GDM1 (cell line): ENCODE measurements at regions not wholly inside any gene's neighbourhood (a gene's known extent, or its start where the extent isn't known, plus 50 kb on each side); places are given as distances from the start of the nearest gene placed in this dataset.
A peak's percentile ranks its signal among the peaks of the same experiment; 100 is the strongest.

ENCODE experiments used
- DNase-seq: peaks from one replicate; lab custom pipeline; 2025; lab: John Stamatoyannopoulos, UW

DNA sequence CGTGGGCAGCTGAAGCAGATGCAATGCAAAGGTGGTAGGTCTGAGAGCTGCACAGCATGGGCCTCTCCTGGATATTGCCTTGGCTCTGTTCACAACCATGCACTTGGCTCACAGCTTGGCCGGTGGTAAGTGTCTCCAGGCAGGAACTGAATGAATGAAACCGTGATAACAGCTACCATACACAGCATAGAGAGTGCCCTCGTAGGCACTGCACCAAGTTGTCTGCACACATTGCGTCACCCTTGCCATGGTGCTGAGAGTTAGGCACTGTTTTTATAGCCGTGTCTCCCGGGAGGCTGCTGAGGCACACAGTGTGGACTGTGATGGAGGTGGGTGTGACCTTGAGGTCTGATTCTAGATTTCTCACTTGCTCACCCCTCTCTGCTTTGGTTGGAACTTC lies 157.6 kb upstream of the VASH1 start:
- DNase-seq: no peak

DNA sequence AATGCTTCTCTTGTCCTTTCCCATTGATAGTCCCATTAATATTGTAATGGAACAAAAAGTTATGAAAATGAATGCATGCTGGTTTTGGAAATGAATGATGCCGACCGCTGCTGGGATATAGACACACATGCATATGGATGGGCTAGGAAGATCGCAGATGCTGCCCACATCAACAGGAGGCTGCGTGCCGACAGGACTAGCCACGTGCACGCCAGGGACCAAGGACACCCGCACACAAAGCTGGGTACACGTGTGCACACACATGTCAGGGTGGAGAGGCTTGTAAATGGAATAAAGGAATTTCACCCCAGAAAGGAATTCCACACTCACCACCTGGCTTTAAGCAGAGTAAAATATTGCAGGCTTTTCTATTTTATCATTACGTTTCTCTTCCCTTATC lies 153.8 kb upstream of the VASH1 start:
- no peak for DNase-seq

DNA sequence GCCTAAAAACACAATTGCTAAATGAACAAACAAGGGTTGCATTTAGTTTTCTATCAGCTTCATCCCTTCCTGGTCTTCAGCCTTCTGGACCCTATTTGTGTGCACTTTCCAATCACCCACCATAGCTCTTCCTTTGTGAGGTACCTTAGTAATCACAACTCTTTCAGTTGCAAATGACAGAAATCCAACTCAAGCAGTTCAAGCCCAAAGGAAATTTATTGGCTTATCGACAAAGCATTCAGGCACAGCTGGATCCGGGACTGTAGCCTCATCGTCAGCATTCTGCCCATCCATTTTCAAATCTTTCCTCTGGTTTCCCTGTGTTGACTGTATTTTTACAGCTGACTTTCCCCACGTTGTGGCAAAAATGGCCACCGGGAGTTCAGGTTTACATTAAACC lies 148.6 kb upstream of the VASH1 start:
- no peak for DNase-seq

DNA sequence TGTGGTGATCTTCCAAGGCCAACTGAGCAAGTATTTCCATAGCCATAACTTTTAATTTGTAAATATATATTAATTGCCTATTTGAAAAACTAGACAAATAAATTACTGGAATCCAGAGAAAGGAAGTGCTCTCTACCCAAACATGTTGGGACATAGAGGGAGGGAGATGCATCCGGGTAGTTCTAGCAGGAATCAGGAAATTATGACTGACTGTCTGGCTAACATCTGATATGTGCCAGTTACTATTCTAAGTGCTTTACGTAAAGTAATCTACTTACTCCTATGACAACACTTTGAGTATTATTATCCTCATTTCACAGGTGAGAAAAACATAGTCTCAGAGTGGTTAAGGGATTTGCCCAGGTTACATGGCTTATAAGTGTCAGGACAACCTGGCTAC lies 147.7 kb upstream of the VASH1 start:
- no peak for DNase-seq

DNA sequence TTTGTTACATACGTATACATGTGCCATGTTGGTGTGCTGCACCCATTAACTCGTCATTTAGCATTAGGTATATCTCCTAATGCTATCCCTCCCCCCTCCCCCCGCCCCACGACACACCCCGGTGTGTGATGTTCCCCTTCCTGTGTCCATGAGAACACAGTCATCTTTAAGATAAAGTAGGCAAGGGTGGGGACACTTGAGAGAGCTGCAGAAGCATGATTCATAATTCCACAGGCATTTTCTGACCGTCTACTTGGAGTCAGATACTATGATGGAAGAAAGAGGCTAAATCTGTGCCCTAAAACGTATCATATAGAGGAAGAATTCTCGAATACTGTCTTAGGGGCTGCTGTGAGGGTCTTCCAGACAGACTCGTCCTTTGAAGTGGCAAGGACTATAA lies 145.9 kb upstream of the VASH1 start:
- no peak for DNase-seq

DNA sequence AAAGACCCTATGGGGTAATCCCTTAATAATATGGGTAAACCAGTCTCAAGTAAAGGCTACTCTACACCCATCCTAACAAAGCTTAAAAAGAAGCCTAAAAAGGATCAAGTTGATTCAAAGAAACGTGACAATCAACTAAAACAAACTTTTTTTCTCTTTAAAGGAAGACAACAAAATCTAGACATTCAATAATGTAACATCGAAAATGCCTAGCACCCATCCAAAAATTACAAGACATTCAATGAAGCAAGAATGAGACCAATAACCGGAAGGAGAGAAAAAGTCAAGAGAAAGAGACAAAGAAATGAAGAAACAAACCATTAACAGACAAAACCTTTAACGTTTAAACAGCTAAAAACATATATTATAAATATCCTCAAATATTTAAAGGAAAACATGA lies 143.8 kb upstream of the VASH1 start:
- no peak for DNase-seq

DNA sequence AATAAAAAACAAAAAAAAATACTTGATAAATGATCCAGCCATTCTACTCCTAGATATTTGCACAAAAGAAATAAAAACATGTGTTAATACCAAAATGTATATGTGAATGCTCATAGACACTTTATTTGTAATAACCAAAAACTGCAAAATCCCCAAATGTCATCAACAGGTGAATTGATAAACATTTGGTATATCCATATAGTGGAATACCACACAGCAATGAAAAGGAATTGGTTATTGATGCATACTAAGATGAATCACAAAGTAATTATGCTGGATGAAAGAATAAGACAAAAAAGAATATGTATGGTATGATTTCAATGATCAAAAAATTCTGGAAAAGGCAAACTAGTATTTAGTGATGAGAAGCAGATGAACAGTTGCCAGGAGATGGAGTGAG lies 124.7 kb upstream of the VASH1 start:
- DNase-seq: no peak

DNA sequence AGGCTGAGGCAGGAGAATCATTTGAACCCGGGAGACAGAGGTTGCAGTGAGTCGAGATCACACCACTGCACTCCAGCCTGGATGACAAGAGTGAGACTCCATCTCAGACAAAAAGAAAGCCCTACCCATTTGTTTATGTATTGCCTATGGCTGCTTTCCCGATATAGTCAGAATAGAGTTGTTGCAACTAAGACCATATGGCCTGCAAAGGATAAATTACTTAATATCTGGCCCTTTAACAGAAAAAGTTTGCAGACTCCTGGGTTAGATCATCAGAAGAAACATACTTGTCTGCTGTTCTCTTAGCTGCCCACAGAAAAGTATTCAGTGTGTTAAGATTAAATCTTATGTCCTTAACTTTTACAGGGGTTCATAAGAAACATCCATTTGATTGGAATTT lies 122.4 kb upstream of the VASH1 start:
- no peak for DNase-seq

DNA sequence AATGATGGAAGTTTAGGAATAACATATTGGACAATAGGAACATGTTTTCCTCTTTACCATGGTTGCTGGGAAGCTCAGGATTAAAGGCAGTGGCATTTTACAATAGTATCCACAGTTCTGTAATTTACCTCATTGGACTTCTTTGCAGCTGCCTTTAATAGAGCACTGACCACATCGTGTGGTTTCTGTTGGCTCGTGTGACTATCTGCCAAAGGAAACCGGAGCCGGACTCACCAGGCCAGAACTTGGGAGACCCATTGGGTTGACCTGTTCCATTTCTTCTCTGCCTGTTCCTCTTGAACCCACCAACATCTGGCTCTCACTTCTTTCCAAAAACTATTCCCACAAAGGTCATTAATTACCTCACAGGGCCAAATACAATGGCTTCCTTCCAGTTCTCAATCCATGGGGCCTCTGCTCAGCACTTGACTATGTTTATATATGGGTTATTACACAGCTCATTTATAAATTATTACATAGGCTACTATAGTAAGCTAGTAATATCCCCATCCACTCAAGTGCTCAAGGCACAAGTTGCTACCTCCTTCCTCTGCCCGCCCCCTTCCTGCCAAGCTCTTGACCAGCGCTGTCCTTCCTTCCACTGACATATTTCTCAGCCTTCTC lies 121.5 kb upstream of the VASH1 start:
- DNase-seq: no peak

DNA sequence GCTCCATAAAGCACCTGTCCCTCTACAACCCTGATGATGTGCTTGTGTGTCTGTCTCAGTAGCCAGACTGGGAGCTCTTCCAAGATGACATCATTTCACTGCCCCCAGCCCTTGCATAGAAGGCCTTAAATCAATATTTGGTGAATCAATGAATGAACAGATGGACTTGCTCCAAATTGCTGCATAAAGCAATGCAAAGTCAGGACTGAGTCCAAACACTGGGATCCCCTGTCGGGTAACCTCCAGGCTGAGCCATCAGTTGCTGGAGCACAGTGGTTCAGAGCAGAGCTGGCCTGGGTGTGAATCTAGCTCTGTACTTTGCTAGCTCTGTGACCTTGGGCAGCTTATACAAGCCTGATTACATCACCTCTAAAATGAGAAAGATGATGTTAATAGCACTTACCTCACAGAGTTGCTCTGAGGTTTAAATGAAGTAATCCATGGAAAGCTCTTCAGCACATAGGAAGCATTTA lies 120.3 kb upstream of the VASH1 start:
- DNase-seq: no peak

DNA sequence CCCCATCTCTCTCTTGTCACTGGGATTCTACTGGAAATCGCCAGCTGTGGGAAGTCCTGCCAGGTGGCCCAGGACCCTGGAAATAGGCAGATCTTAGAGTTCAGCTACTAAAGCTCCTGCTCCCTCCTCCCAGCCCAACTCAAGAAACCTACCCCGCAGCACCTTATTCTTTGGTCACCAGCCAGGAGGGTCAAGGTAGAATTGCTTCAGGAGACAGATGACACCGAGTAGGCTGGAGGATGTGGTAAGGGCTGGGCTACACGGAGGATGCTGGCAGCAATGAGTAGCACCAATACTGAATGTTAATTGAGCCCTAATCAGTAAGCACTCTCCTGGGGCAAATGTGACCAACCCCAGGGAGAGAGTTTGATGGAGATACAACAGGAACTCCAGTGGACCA lies 119.7 kb upstream of the VASH1 start:
- no peak for DNase-seq

DNA sequence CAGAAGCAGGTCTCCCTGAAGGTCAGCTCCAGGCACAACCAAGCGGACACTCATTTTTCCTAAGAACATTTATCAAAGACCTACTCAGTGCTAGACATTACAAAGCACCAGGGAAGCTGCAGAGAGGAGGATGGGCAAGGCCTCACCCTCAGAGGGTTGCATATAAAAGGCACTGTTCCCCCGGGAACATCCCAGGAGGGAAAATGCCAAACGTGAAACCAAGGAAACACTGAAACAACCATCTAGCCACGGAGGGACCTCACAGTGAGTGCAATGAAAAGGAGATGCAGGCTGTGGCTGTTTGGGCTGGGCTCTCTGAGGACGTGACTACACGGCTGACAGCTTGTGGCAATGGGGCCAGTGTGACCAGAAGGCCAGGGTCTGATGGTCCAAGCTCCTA lies 117.4 kb upstream of the VASH1 start:
- no peak for DNase-seq

DNA sequence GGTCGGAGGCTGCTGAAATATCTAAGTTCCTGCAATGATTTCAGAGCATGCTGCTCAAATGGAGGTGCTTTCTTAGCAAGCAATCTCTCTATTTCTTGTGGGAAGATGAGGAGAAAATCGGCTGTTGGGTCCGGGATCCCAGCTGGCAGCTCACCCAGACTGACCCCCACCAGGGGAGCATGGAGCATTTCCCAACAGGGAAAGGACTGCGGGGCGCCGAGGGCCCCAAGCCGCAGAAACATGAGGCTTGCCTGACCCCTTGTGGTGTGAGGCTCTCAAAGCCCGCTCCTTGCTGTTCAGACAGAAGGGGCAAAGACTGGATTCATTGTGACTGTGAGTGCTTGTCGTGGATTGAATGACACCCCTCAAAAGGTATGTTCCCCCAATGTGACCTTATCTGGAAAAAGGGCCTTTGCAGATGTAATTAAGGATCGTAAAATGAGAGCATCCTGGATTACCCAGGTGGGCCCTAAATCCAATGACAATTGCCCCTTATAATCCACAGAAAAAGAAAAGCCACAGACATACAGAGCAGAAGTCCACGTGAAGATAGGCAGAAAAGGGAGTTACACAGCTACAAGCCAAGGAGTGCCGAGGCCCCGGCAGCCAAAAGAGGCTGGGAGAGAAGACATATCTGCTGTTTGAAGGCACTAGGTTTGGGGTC lies 116.3 kb upstream of the VASH1 start:
- DNase-seq: no peak

DNA sequence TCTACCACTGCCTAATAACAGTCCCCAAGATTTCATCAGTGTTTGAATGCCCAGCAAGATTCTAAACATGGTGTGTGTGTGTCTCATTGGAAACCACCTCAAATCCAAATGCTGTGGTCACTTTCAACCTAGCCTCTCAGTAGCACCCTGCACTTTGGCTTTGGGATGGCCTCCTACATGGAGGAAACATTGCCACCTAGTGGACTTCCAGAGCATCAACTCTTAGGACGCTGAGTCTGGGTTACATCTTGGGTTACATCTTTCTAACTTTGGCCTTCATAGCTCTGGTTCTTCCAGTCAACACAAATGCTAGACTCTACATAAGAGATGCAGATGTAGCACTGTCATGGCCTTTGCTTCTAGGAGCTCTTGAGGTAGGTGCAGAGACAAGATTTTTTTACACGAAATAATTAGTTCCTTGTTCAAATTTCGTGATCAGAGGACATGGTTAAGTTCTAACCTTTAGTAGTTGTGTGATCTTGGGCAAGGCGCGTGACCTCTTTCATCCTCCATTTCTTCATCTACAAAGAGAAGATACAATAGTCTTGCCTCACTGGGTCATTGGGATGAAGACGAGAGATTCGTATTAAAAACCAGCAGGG lies 113.5 kb upstream of the VASH1 start:
- peak; percentile 40 for DNase-seq

DNA sequence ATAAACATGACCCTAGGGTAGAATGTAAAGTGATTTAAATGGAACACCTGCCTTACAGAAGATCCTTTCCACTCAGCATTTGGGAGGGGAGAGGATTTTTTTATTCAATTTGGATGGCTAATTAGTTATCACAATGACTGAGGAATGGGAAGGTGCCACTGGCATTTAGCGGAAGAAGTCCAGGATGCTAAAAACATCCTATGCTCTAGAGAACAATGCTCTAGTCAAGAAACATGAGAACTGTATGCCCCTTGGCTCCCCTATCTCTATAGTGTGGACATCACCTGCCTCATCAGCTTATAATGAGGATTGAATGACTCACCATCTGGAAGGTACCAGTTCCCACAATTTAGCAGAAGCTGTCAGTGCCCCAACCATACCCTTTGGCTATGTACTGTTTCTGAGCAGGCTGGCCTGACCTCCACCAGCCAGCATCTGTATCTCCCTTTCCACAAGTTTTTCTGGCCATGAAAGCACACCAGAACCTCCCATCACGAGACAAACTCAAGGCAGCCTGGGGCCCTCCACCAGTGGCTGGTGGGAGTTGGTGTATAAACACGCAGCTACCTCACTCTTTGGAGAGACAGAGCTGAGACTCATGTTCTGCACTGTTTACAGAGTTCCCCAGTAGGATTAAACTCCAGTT lies 109.7 kb upstream of the VASH1 start:
- DNase-seq: no peak

DNA sequence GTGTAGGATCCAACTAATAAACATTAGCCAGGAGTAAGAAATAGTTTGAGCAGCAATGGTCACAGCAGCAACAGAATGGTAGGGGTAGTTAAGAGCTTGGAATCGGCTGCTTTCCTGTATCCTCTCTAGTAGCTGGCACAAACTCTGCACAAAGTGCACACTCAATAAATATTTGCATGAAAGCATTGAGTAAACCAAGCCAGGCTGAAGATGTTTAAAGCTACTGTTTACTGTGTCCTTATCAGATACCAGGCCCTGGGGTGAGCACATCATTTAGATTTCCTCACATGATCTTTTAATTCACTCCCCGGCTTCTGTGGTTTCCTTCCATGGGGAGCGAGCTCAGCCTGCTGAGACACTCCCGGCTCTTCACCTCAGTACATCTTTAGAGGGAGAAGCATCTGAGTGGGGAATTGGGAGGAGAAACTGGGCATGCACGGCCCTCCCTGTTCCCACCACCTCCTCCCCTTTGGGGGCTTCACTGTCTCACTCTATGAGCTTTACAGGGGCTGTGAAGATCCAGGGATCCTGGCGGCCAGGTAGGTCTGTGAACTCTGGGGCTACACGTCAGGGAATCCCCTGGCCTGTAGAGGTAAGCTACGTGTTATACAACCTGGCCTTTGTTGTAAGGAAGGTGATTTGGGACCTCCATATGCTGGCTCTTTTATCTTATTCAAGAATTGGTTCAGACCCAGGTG lies 107.2 kb upstream of the VASH1 start:
- DNase-seq: no peak

DNA sequence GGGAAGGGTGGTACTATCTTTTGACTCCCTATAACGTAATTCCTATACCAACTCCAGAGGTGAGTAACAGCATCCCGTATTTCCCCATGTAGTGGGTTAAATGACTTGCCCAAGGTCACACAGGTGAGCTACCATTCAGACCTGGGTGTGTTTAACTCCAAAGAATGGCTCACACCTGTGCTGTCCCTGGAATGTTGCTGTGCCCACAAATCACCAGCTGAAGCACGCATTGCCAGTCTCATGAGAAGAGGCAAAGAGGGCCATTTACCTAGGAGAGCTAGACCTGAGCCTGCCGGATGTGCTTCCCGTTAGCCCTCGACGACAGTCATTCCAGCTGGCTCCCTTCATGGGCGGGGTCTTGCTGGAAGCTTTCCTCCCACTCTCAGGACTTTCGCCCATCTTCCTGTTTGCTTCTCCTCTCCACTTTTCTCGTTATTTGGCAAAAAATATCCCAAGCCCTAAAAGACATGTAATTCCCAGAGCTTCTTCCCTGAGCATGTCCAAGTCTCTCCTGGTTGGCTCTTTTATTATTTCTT lies 106.6 kb upstream of the VASH1 start:
- no peak for DNase-seq

DNA sequence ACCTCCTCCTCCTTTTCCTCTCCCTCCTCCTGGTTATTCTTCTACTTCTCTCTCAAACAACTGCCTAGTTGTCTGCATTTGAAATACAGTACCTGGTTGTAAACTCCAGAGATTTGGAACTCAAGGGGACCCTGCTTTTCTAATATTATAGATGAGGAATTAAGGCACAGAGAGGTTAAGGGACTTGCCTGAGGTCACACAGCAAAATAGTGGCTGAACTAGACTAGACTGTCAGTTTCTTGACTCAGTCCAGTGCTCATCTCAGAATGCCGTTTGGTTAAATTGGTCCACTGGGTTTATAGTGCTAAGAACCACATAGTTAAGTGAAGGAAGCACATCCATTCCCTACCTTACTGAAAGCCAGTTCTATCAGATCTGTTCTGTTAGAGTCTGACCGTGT lies 105.9 kb upstream of the VASH1 start:
- no peak for DNase-seq

DNA sequence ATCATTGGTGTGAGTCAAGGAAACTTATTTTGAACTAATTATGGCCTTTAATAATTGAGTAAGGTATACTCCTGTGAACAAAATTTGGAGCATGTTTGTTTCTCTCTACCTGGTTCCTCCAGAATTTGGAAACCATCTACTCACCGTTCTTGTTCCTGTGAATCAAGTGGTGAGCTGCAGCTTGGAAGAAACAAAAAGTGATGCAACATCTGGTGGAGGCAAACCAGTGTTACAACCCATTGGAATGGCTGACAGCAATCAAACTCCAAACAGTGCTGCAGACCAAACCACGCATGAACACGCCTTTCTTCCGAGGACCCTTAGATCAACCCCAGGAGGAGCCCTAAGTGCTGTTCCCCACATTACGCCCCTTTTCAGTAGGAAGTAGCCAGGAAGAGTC lies 104.7 kb upstream of the VASH1 start:
- DNase-seq: no peak

DNA sequence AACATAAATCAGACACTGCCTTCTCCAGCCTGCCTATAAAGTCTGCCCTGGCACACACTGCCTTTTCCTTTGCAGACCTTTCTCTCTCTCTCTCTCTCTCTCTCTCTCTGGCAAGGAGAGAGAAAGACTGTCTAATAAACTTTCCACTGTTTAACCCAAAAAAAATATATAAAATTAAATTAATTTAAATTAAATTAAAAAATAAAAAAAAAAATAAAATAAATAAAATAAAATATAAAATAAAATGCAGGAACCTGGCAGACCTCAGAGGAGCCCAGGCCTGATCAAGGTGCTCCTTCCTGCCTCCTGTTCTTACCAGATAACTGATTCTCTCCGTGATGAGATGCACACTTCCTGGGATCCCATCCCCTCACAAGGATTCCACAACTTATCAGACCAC lies 103.9 kb upstream of the VASH1 start:
- no peak for DNase-seq

DNA sequence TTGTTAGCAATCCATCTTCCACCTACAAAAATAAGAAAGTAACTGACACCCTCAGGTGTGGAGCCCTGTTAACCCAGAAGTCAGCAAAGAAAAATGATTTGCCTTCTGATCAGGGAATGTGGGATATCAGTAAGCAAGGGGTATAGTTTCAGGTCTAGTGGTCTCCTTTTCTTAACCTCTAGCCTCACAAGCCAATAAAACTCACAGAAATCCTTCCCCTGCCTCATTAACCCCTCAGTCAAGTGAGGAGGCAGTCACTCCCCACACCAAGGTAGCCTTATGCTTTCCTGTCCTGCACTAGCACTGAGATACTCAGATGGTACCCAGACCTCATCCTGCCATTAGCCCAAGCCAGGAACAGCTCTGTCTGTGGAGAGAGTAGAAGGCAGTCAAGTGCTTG lies 103.4 kb upstream of the VASH1 start:
- DNase-seq: no peak

DNA sequence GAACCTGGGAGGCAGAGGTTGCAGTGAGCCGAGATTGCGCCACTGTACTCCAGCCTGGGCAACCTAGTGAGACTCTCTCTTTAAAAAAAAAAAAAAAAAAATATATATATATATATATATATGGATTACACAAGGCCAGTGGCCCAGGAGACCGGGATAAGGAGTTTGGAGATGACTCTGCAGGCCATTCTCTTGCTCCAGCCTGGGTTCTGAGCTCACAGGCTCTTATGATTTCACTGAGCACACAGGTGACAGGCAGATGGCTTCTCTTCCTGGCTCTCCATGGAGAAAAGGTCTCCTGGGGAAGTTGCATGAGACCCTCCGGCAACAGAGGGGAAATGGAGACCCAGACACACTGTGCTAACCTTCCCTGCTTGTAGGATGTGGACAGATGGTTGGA lies 98.7 kb upstream of the VASH1 start:
- no peak for DNase-seq
